GM23248 (cell line): ENCODE measurements at regions not wholly inside any gene's neighbourhood (a gene's known extent, or its start where the extent isn't known, plus 50 kb on each side); places are given as distances from the start of the nearest gene placed in this dataset.

Experiments used
- EZH2 ChIP-seq: fragments of 200-600 bp; sonication (generic); IDR thresholded peaks from 2 replicates; pipeline ENCODE4 v1.6.1; 2018; ENCODE audit warnings: antibody characterized with exemption, mild to moderate bottlenecking; ENCODE audit not compliant: insufficient read depth, poor library complexity, severe bottlenecking
- EZH2phosphoT487 ChIP-seq: fragments of 200-600 bp; sonication (generic); IDR thresholded peaks from 2 replicates; pipeline ENCODE4 v1.6.1; 2018; ENCODE audit warnings: antibody characterized with exemption, moderate library complexity, mild to moderate bottlenecking, low read depth; ENCODE audit not compliant: insufficient read depth

DNA sequence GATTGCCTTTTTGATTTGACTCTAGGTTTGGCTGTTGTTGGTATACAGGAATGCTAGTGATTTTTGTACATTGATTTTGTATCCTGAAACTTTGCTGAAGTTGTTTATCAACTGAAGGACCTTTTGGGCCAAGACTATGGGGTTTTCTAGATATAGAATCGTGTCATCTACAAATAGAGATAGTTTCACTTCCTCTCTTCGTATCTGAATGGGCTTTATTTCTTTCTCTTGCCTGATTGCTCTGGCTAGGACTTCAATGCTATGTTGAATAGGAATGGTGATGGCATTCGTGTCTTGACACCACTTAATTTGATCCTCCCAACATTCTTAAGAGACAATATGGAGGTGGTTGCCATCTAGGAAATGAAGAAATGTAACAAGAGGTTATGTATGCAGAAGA lies 388.1 kb upstream of the API5 start:
- TF ChIP-seq EZH2 = no peak
- no peak for TF ChIP-seq EZH2phosphoT487
